ENCODE measurements at regions not wholly inside any gene's neighbourhood (a gene's known extent, or its start where the extent isn't known, plus 50 kb on each side); places are given as distances from the start of the nearest gene placed in this dataset.

- TF ChIP-seq, protein P1, sequence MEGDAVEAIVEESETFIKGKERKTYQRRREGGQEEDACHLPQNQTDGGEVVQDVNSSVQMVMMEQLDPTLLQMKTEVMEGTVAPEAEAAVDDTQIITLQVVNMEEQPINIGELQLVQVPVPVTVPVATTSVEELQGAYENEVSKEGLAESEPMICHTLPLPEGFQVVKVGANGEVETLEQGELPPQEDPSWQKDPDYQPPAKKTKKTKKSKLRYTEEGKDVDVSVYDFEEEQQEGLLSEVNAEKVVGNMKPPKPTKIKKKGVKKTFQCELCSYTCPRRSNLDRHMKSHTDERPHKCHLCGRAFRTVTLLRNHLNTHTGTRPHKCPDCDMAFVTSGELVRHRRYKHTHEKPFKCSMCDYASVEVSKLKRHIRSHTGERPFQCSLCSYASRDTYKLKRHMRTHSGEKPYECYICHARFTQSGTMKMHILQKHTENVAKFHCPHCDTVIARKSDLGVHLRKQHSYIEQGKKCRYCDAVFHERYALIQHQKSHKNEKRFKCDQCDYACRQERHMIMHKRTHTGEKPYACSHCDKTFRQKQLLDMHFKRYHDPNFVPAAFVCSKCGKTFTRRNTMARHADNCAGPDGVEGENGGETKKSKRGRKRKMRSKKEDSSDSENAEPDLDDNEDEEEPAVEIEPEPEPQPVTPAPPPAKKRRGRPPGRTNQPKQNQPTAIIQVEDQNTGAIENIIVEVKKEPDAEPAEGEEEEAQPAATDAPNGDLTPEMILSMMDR (conservative IDR thresholded peaks at IDR 0.05; ENCODE audit: control insufficient read depth, insufficient read depth, low read depth, low read length): no peak
- DNase-seq (ENCODE audit: low read depth): no peak
- H3K4me3 ChIP-seq (ENCODE audit: control insufficient read depth, low read depth, low read length): no peak overlapping the region
These were observed 52.7 kb upstream of the CRHR1 start for GRCh38 chr17:45731459-45731858.

- no peak overlapping the region for H3K4me3 ChIP-seq (ENCODE audit: control insufficient read depth, low read depth, low read length)
- TF ChIP-seq, protein P1 (conservative IDR thresholded peaks at IDR 0.05; ENCODE audit: control insufficient read depth, insufficient read depth, low read depth, low read length): no peak
- no peak for DNase-seq (ENCODE audit: low read depth)
These were observed 51.1 kb upstream of the CRHR1 start for GRCh38 chr17:45732926-45733505.

GRCh38 chr17:45733781-45734180, 50.3 kb upstream of the CRHR1 start:
- TF ChIP-seq, protein P1 (conservative IDR thresholded peaks at IDR 0.05; ENCODE audit: control insufficient read depth, insufficient read depth, low read depth, low read length): no peak
- no peak for DNase-seq (ENCODE audit: low read depth)
- no peak overlapping the region for H3K4me3 ChIP-seq (ENCODE audit: control insufficient read depth, low read depth, low read length)
